A673 (cell line): ENCODE measurements at regions not wholly inside any gene's neighbourhood (a gene's known extent, or its start where the extent isn't known, plus 50 kb on each side); places are given as distances from the start of the nearest gene placed in this dataset.

Experiments
- EZH2 ChIP-seq: fragments of 200-600 bp; sonication (generic); IDR thresholded peaks from 2 replicates; pipeline ENCODE4 v1.6.1; 2017; ENCODE audit warnings: borderline replicate concordance, low read depth, mild to moderate bottlenecking, mixed read lengths, antibody characterized with exemption, low read length; ENCODE audit not compliant: poor library complexity, severe bottlenecking
- TF ChIP-seq, protein P1 (sequence below): fragments of 300-800, 200-600 bp; sonication (generic); conservative IDR thresholded peaks from 2 replicates; pipeline ENCODE4 v1.5.1; 2017; ENCODE audit warnings: low read depth, mild to moderate bottlenecking, antibody characterized with exemption, low read length, moderate library complexity, mixed read lengths

DNA sequence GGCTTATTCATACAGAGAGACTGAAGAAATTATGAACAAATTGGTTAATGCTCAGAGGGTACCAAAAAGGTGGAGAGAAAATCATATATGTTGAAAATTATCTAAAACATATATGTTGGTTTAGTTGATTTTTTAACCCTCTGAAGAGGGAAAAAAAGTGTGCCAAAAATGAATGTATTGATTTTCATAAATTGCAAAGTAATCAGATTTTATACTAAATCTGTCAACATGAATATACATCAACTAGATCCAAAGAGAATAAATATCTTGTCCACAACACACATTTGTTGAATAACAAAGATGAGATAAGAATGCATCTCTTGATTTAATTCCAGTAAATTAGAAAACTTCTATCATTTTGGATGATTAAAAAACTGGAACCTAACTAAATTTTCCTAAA, 125.3 kb upstream of the TACR3 start:
- TF ChIP-seq, protein P1, sequence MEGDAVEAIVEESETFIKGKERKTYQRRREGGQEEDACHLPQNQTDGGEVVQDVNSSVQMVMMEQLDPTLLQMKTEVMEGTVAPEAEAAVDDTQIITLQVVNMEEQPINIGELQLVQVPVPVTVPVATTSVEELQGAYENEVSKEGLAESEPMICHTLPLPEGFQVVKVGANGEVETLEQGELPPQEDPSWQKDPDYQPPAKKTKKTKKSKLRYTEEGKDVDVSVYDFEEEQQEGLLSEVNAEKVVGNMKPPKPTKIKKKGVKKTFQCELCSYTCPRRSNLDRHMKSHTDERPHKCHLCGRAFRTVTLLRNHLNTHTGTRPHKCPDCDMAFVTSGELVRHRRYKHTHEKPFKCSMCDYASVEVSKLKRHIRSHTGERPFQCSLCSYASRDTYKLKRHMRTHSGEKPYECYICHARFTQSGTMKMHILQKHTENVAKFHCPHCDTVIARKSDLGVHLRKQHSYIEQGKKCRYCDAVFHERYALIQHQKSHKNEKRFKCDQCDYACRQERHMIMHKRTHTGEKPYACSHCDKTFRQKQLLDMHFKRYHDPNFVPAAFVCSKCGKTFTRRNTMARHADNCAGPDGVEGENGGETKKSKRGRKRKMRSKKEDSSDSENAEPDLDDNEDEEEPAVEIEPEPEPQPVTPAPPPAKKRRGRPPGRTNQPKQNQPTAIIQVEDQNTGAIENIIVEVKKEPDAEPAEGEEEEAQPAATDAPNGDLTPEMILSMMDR: no peak
- no peak for TF ChIP-seq EZH2
